ENCODE measurements at regions not wholly inside any gene's neighbourhood (a gene's known extent, or its start where the extent isn't known, plus 50 kb on each side); places are given as distances from the start of the nearest gene placed in this dataset.

GRCh38 chr2:195006856-195007255, 650.2 kb upstream of the SLC39A10 start:
- H3K9me3 ChIP-seq (ENCODE audit: severe bottlenecking) = no peaks in the 10 kb centered on the region
- no peaks in the 10 kb centered on the region for H3K27me3 ChIP-seq (ENCODE audit: insufficient read depth, low read depth, severe bottlenecking)
- DNase-seq = no peak
- TF ChIP-seq CTCF (IDR thresholded peaks at IDR 0.05; ENCODE audit: low read depth, low read length) = no peak
- no peak overlapping the region for H3K27ac ChIP-seq
- H3K36me3 ChIP-seq = no peaks in the 10 kb centered on the region
- H3K4me3 ChIP-seq (ENCODE audit: low read depth, low read length) = no peak overlapping the region

GRCh38 chr2:195003881-195004471, 653.0 kb upstream of the SLC39A10 start:
- Histone ChIP-seq H3K9me3 (ENCODE audit: severe bottlenecking) (no peaks in the 10 kb centered on the region), H3K27ac (no peak overlapping the region), H3K27me3 (ENCODE audit: insufficient read depth, low read depth, severe bottlenecking) (no peaks in the 10 kb centered on the region), H3K36me3 (no peaks in the 10 kb centered on the region), H3K4me3 (ENCODE audit: low read depth, low read length) (no peak overlapping the region)
- no peak for TF ChIP-seq CTCF (IDR thresholded peaks at IDR 0.05; ENCODE audit: low read depth, low read length)
- no peak for DNase-seq

- Histone ChIP-seq H3K4me3 (ENCODE audit: low read depth, low read length) (no peak overlapping the region), H3K36me3 (no peaks in the 10 kb centered on the region), H3K27ac (no peak overlapping the region), H3K9me3 (ENCODE audit: severe bottlenecking) (no peaks in the 10 kb centered on the region), H3K27me3 (ENCODE audit: insufficient read depth, low read depth, severe bottlenecking) (no peaks in the 10 kb centered on the region)
- TF ChIP-seq CTCF (IDR thresholded peaks at IDR 0.05; ENCODE audit: low read depth, low read length) = no peak
- DNase-seq = no peak
Observed at GRCh38 chr2:195001924-195002323, 655.1 kb upstream of the SLC39A10 start.

GRCh38 chr2:194999771-195000170, 657.3 kb upstream of the SLC39A10 start:
- H3K27ac ChIP-seq = no peak overlapping the region
- no peaks in the 10 kb centered on the region for H3K36me3 ChIP-seq
- no peaks in the 10 kb centered on the region for H3K9me3 ChIP-seq (ENCODE audit: severe bottlenecking)
- no peak for DNase-seq
- H3K27me3 ChIP-seq (ENCODE audit: insufficient read depth, low read depth, severe bottlenecking) = no peaks in the 10 kb centered on the region
- no peak for TF ChIP-seq CTCF (IDR thresholded peaks at IDR 0.05; ENCODE audit: low read depth, low read length)
- H3K4me3 ChIP-seq (ENCODE audit: low read depth, low read length) = no peak overlapping the region

GRCh38 chr2:194992648-194993047, 664.4 kb upstream of the SLC39A10 start:
- H3K4me3 ChIP-seq (ENCODE audit: low read depth, low read length) = no peak overlapping the region
- H3K27ac ChIP-seq = no peak overlapping the region
- no peaks in the 10 kb centered on the region for H3K9me3 ChIP-seq (ENCODE audit: severe bottlenecking)
- H3K27me3 ChIP-seq (ENCODE audit: insufficient read depth, low read depth, severe bottlenecking) = no peaks in the 10 kb centered on the region
- DNase-seq = no peak
- H3K36me3 ChIP-seq = no peaks in the 10 kb centered on the region
- no peak for TF ChIP-seq CTCF (IDR thresholded peaks at IDR 0.05; ENCODE audit: low read depth, low read length)

- no peak for TF ChIP-seq CTCF (IDR thresholded peaks at IDR 0.05; ENCODE audit: low read depth, low read length)
- no peaks in the 10 kb centered on the region for H3K27me3 ChIP-seq (ENCODE audit: insufficient read depth, low read depth, severe bottlenecking)
- H3K9me3 ChIP-seq (ENCODE audit: severe bottlenecking) = no peaks in the 10 kb centered on the region
- no peaks in the 10 kb centered on the region for H3K36me3 ChIP-seq
- H3K27ac ChIP-seq = no peak overlapping the region
- H3K4me3 ChIP-seq (ENCODE audit: low read depth, low read length) = no peak overlapping the region
- no peak for DNase-seq
Observed at GRCh38 chr2:194985258-194985657, 671.8 kb upstream of the SLC39A10 start.

Data from WERI-Rb-1 (cell line).